Mesothelial cell of epicardium (in vitro differentiated cells): ENCODE measurements at regions not wholly inside any gene's neighbourhood (a gene's known extent, or its start where the extent isn't known, plus 50 kb on each side); places are given as distances from the start of the nearest gene placed in this dataset.
"Not testable (repeated sequence)": the region's sequence is repeated elsewhere in the genome, so short reads cannot be mapped to it uniquely, and the experiment has no call there.

Experiments used
- DNase-seq, 2 experiments: peaks; one replicate each; pipeline ENCODE4 v3.0.0; 2021; ENCODE audit warnings: low spot score in 2 of 2; ENCODE audit not compliant: unreplicated experiment in 2 of 2
- H3K27ac Mint-ChIP-seq: 2 replicates; pipeline ENCODE4 v1.8.0; 2021; ENCODE audit warnings: mixed read lengths
- H3K27me3 Mint-ChIP-seq: 2 replicates; pipeline ENCODE4 v1.8.0; 2021; ENCODE audit warnings: low read depth, mixed read lengths
- H3K36me3 Mint-ChIP-seq: 2 replicates; pipeline ENCODE4 v1.8.0; 2021; ENCODE audit warnings: mixed read lengths
- H3K4me1 Mint-ChIP-seq: 2 replicates; pipeline ENCODE4 v1.8.0; 2021; ENCODE audit warnings: mixed read lengths
- H3K4me3 Mint-ChIP-seq: 2 replicates; pipeline ENCODE4 v1.8.0; 2021; ENCODE audit warnings: mild to moderate bottlenecking, moderate library complexity, mixed read lengths
- H3K9me3 Mint-ChIP-seq: 2 replicates; pipeline ENCODE4 v1.8.0; 2021; ENCODE audit warnings: mixed read lengths
- TF ChIP-seq, protein P1 (sequence below): fragments of 200-600 bp; sonication (generic); IDR thresholded peaks from one replicate; pipeline ENCODE4 v1.5.0; 2021; ENCODE audit warnings: antibody characterized with exemption; ENCODE audit not compliant: unreplicated experiment

DNA sequence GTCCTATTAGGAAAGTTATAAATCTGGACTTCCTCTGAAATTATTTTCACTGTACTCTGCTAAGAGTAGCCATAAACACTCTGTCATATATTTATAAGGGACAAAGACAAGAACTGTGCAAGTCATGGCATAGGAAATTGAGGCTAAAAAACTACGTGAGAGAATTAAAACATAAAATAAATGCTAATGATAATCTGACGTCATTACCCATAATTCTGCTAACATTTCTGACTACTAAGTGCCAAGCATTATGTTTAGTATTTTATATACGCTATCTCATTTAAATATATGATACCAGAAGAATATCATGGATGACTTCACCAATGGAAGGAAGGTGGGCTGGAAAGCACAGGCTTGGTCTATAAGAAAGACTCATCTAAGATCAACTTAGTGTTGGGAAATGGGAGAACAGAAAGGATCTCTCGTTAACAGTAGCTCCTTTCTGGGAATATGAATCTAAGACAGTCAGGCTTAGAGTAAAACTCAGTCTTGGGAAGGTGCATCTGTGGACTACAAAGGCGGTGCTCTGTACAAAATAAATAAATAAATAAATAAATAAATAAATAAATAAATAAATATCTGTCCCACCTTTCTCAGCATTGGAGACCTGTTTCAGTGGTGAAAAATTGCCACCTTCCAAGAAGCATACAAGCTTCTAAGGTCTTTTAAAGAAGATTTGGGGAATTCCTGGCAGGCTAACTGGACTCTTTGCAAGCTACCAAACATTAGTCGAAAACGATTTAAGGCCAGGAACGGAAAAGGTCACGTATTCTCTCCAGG, 267.4 kb downstream of the CGGBP1 start:
- Mint-ChIP-seq H3K36me3 (no peaks in the 10 kb centered on the region), H3K27me3 (peaks cover 59% of the 10 kb centered on the region), H3K27ac (no peak overlapping the region), H3K4me3 (peak overlapping the region; percentile 75), H3K4me1 (peaks cover 12% of the 10 kb centered on the region), H3K9me3 (no peaks in the 10 kb centered on the region)
- no peak for DNase-seq
- TF ChIP-seq, protein P1, sequence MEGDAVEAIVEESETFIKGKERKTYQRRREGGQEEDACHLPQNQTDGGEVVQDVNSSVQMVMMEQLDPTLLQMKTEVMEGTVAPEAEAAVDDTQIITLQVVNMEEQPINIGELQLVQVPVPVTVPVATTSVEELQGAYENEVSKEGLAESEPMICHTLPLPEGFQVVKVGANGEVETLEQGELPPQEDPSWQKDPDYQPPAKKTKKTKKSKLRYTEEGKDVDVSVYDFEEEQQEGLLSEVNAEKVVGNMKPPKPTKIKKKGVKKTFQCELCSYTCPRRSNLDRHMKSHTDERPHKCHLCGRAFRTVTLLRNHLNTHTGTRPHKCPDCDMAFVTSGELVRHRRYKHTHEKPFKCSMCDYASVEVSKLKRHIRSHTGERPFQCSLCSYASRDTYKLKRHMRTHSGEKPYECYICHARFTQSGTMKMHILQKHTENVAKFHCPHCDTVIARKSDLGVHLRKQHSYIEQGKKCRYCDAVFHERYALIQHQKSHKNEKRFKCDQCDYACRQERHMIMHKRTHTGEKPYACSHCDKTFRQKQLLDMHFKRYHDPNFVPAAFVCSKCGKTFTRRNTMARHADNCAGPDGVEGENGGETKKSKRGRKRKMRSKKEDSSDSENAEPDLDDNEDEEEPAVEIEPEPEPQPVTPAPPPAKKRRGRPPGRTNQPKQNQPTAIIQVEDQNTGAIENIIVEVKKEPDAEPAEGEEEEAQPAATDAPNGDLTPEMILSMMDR, result no peak

DNA sequence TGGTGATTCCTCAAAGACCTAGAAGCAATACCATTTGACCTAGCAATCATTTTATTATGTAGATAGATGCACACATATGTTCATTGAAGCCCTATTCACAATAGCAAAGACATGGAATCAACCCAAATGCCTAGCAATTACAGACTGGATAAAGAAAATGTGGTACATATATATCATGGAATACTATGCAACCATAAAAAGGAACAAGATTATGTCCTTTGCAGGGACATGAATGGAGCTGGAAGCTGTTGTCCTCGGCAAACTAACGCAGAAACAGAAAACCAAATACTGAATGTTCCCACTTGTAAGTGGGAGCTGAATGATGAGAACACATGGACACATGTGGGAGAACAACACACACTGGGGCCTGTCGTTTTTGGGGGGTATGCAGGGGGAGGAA, 269.8 kb downstream of the CGGBP1 start:
- H3K4me3 Mint-ChIP-seq, DNase-seq, H3K27ac Mint-ChIP-seq, H3K36me3 Mint-ChIP-seq, H3K9me3 Mint-ChIP-seq: not testable (repeated sequence)
- Mint-ChIP-seq H3K4me1 (peaks cover 12% of the 10 kb centered on the region), H3K27me3 (peaks cover 38% of the 10 kb centered on the region)

DNA sequence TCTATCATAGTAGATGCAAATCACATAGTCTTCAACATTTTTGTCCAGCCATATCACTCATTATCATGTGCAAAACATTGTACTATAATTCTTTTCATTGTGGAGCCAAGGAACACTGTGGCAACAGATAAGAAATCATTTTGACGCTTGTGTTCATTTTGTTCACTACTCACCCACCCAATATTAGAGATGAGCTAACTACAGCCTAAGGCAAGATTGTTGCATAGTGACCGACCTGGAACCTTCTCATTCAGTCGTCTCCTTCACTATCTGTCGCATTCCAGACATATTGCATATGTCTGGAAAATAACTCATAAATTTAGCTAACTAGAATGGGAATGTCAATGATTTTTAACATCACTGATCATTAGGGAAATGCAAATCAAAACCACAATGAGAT, 270.3 kb downstream of the CGGBP1 start:
- Mint-ChIP-seq H3K4me1 (peaks cover 12% of the 10 kb centered on the region), H3K9me3 (no peaks in the 10 kb centered on the region), H3K36me3 (no peaks in the 10 kb centered on the region), H3K4me3 (no peak overlapping the region), H3K27ac (no peak overlapping the region), H3K27me3 (peaks cover 33% of the 10 kb centered on the region)
- TF ChIP-seq, protein P1, result no peak
- DNase-seq, result no peak

DNA sequence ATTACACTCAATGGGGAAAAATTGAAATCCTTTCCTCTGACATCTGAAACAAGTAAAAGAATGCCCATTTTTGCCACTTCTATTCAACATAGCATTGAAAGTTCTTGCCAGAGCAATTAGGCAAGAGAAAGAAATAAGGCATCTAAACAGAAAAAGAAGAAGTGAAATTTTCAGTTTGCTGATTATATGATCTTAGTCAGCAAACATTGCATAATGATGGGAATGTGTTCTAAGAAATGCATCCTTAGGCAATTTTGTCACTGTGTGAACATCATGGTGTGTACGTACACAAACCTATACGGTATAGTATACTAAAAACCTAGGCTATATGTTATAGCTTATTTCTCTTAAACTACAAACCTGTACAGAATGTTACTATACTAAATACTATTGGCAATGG, 278.0 kb downstream of the CGGBP1 start:
- Mint-ChIP-seq H3K4me3 (no peak overlapping the region), H3K4me1 (no peaks in the 10 kb centered on the region), H3K36me3 (no peaks in the 10 kb centered on the region), H3K27ac (no peak overlapping the region), H3K9me3 (peaks cover 18% of the 10 kb centered on the region), H3K27me3 (no peaks in the 10 kb centered on the region)
- TF ChIP-seq, protein P1, result no peak
- no peak for DNase-seq

DNA sequence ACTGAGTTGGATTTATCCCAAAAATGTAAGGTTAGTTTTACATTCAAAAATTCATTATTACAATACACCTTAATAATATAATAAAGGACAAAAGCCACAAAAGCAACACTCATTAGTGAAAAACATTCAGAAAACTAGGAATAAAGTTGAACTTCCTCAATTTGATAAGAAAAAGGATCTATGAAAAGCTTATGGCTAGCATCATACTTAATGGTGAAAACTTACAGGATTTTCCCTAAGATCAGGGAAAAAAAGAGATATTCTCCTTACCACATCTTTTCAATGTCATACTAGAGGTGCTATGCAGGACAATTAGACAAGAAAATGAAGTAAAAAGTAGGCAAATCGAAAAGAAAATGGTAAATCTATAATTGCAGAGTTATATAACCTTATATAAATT, 279.9 kb downstream of the CGGBP1 start:
- Mint-ChIP-seq H3K4me1 (no peaks in the 10 kb centered on the region), H3K9me3 (peaks cover 32% of the 10 kb centered on the region)

More for the DNA sequence above, 279.9 kb downstream of the CGGBP1 start:
- no peak overlapping the region for H3K4me3 Mint-ChIP-seq
- TF ChIP-seq, protein P1, result no peak
- H3K36me3 Mint-ChIP-seq, result no peaks in the 10 kb centered on the region
- H3K27ac Mint-ChIP-seq, result no peak overlapping the region
- no peaks in the 10 kb centered on the region for H3K27me3 Mint-ChIP-seq
- DNase-seq, result no peak
